Kidney epithelial cell (primary cell): ENCODE measurements at regions not wholly inside any gene's neighbourhood (a gene's known extent, or its start where the extent isn't known, plus 50 kb on each side); places are given as distances from the start of the nearest gene placed in this dataset.

Experiments used
- DNase-seq: peaks from one replicate; pipeline ENCODE4 v3.0.0-alpha.2; 2010; ENCODE audit warnings: low read depth
- H3K27me3 ChIP-seq: 2 replicates; pipeline ENCODE4 v1.6.0; 2011; ENCODE audit warnings: low read length; ENCODE audit not compliant: control insufficient read depth, insufficient read depth
- H3K36me3 ChIP-seq: 2 replicates; pipeline ENCODE4 v1.5.1; 2011; ENCODE audit warnings: low read length; ENCODE audit not compliant: control insufficient read depth, insufficient read depth
- H3K4me3 ChIP-seq: 2 replicates; pipeline ENCODE4 v1.5.1; 2011; ENCODE audit warnings: low read depth, mild to moderate bottlenecking, control low read depth, low read length
- TF ChIP-seq, protein P1 (sequence below): IDR thresholded peaks from 2 replicates; pipeline ENCODE4 v1.5.1; 2011; ENCODE audit warnings: mild to moderate bottlenecking, moderate library complexity, low read length, control low read depth, inconsistent platforms; ENCODE audit not compliant: insufficient read depth, poor library complexity, severe bottlenecking

DNA sequence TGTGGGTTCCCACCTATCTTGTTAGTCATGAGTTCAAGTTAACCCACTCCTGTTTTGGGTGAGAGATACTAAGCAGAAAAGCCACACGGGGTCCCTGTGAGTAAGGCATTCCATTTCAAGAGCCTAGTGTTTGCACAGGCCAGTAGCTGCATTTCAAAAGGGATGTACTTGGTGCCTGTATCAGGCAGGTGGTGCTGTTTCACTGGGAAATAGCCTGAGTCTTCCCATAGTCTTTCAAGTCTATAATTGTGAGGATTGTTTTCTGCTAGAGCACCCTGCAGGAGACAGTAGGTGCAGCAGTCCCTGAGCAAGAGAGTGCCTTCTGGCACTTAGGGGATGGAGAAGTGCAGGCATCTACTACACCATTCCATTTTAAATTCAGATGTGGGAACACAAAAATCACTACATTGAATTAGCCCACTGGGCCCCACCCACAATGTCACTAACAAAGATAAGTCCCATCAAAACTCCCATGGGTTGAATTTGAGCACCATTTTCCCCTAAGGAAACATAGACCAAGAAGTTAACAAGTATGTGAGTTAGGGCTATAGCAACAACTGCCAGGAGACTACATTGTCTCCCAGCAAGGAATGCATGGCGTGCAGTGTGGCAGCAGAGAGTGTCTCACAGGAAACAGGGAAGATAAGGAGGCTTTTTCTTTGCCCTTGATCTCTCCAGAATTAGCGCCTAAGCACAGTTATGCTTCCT lies 263.2 kb downstream of the COX7C start:
- H3K36me3 ChIP-seq = no peaks in the 10 kb centered on the region
- TF ChIP-seq, protein P1, sequence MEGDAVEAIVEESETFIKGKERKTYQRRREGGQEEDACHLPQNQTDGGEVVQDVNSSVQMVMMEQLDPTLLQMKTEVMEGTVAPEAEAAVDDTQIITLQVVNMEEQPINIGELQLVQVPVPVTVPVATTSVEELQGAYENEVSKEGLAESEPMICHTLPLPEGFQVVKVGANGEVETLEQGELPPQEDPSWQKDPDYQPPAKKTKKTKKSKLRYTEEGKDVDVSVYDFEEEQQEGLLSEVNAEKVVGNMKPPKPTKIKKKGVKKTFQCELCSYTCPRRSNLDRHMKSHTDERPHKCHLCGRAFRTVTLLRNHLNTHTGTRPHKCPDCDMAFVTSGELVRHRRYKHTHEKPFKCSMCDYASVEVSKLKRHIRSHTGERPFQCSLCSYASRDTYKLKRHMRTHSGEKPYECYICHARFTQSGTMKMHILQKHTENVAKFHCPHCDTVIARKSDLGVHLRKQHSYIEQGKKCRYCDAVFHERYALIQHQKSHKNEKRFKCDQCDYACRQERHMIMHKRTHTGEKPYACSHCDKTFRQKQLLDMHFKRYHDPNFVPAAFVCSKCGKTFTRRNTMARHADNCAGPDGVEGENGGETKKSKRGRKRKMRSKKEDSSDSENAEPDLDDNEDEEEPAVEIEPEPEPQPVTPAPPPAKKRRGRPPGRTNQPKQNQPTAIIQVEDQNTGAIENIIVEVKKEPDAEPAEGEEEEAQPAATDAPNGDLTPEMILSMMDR = peak; percentile 91
- no peak overlapping the region for H3K4me3 ChIP-seq
- peak; percentile 35 for DNase-seq
- H3K27me3 ChIP-seq = no peaks in the 10 kb centered on the region

DNA sequence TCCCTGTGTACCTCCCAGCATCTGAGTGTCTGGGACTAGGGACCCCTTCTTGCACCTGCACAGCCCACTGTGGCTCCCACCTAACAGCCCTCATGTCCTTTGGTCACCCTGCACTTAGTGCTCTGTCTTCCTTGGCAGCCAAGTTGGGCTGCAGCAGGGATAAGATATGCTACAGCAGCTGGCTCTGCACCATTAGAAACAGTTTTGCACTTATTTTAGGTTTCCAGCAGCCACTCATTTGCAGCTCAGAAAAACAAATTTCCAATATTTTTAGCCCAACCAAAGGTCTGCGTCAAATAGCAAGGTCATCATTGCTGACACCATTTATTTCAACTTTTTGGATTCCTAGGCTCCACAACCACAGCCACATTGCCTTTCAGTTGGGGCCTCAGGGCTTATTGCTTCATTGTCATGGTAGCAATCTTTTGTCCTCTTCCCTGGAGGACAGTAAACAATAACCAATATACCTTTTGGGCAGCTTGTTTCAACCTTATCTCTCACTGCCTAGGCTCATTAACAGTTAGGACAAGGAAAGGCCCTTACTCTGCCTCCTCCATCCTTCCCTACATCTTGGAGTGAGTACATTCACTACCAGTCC lies 263.9 kb downstream of the COX7C start:
- no peaks in the 10 kb centered on the region for H3K27me3 ChIP-seq
- DNase-seq = no peak
- no peak overlapping the region for H3K4me3 ChIP-seq
- TF ChIP-seq, protein P1 = no peak
- no peaks in the 10 kb centered on the region for H3K36me3 ChIP-seq

DNA sequence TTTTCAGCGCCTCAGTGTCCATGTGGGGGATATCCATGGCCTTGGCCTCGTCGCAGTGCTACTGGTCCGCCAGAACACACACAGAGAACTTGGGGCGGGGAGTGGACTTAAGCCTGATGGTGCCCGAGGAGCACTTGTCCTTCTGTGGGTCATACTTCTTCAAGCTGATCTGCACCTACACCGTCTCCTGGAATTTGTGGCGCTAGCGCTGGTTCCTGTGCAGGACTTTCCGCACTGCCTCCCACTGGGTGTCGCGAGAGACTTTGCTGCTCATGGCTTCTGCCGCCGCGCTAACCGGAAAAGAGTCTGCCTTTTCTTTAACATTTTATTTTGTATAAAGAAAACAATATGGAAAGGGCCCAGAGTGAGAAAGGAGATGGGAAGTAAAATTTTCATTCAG lies 266.9 kb downstream of the COX7C start:
- Histone ChIP-seq H3K27me3 (no peaks in the 10 kb centered on the region), H3K36me3 (no peaks in the 10 kb centered on the region), H3K4me3 (no peak overlapping the region)
- no peak for DNase-seq
- TF ChIP-seq, protein P1 = no peak

DNA sequence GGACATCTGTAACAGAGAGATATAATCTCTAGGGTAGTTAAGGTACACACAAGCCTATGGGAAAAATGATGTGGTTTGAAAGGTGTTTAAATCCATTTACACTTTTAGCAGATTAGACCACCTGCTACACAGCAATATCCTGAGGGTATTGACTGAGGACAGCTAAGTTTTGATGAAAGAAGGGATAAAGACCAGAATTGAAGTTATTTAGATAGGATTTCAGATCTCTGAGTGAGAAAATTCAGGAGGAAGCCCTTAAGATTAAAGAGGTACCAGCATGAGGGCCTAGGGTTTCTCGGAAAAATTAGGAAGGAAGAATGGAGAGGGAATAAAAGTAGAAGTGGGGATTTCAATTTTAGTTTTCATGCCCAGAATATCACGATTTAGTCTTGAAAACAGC lies 267.3 kb downstream of the COX7C start:
- TF ChIP-seq, protein P1 = no peak
- Histone ChIP-seq H3K27me3 (no peaks in the 10 kb centered on the region), H3K4me3 (no peak overlapping the region), H3K36me3 (no peaks in the 10 kb centered on the region)
- DNase-seq = no peak

DNA sequence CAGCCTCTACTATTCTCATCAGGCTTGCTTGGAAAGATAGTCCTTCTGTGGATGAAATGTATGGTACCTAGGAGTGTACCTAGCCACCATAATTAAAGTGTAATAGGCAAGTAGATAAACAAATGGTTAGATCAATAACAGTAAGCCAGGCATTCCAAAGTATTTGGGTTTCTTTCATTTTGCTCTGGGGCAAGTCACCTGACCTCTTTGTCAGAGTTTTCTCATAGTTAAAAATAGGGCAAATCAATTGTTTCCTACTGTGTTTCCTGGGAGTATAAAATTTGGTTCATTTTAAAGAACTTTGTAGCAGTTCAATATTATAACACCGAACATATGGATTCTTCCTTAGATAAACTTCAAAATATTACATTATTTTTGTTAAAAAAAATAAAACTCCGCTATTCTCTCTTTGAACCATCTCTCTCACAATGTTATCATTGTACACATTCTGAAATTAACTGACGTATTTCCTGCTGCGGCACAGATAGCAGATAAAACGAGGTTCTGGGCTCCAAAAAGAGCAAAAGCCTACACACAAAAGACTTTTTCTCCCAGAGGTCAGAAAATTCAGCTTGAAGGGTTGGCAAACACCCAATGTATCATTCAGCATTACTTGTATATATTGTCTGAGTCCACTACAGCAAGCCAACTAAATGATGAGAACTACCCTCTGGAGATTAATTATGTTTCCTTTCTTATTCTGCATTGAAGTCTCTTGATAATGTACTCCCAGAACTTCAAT lies 267.9 kb downstream of the COX7C start:
- H3K4me3 ChIP-seq = no peak overlapping the region
- no peaks in the 10 kb centered on the region for H3K27me3 ChIP-seq
- TF ChIP-seq, protein P1 = no peak
- no peak for DNase-seq
- H3K36me3 ChIP-seq = no peaks in the 10 kb centered on the region
